ENCODE measurements at regions not wholly inside any gene's neighbourhood (a gene's known extent, or its start where the extent isn't known, plus 50 kb on each side); places are given as distances from the start of the nearest gene placed in this dataset.
"Not testable (repeated sequence)": the region's sequence is repeated elsewhere in the genome, so short reads cannot be mapped to it uniquely, and the experiment has no call there.

DNA sequence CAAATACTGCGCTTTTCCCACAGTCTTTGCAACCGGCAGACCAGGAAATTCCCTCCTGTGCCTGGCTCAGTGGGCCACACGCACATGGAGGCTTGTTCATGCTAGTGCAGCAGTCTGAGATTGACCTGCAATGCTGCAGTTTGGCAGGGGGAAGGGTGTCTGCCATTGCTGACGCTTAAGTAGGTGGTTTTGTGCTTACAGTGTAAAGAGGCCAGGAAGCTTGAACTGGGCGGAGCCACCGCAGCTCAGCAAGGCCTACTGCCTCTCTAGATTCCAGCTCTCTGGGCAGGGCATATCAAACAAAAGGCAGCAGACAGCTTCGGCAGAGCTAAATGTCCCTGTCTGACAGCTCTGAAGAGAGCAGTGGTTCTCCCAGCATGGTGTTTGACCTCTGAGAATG lies 390.5 kb upstream of the TECRL start:
- H3K4me1 ChIP-seq (ENCODE audit: control insufficient read depth in 1 of 2, low read depth in 2 of 2): no peaks in the 10 kb centered on the region
- no peaks in the 10 kb centered on the region for H3K36me3 ChIP-seq
- H3K27me3 ChIP-seq (replicated peaks; ENCODE audit: insufficient read depth): no peaks in the 10 kb centered on the region
- DNase-seq (ENCODE audit: low spot score) (no peak), ATAC-seq (ENCODE audit: insufficient number of reproducible peaks, low FRiP score, low read depth) (no peak)
- H3K9me3 ChIP-seq: peaks cover 3% of the 10 kb centered on the region
- H3K27ac ChIP-seq: no peak overlapping the region
- no peak overlapping the region for H3K4me3 ChIP-seq
- TF ChIP-seq, protein P1, sequence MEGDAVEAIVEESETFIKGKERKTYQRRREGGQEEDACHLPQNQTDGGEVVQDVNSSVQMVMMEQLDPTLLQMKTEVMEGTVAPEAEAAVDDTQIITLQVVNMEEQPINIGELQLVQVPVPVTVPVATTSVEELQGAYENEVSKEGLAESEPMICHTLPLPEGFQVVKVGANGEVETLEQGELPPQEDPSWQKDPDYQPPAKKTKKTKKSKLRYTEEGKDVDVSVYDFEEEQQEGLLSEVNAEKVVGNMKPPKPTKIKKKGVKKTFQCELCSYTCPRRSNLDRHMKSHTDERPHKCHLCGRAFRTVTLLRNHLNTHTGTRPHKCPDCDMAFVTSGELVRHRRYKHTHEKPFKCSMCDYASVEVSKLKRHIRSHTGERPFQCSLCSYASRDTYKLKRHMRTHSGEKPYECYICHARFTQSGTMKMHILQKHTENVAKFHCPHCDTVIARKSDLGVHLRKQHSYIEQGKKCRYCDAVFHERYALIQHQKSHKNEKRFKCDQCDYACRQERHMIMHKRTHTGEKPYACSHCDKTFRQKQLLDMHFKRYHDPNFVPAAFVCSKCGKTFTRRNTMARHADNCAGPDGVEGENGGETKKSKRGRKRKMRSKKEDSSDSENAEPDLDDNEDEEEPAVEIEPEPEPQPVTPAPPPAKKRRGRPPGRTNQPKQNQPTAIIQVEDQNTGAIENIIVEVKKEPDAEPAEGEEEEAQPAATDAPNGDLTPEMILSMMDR (IDR thresholded peaks at IDR 0.05): no peak

GRCh38 chr4:64798828-64799227 lies 389.6 kb upstream of the TECRL start:
- H3K4me1 ChIP-seq (ENCODE audit: control insufficient read depth in 1 of 2, low read depth in 2 of 2); H3K27ac ChIP-seq; H3K4me3 ChIP-seq; H3K9me3 ChIP-seq; DNase-seq (ENCODE audit: low spot score); H3K36me3 ChIP-seq; ATAC-seq (ENCODE audit: insufficient number of reproducible peaks, low FRiP score, low read depth); H3K27me3 ChIP-seq (replicated peaks; ENCODE audit: insufficient read depth): not testable (repeated sequence)

DNA sequence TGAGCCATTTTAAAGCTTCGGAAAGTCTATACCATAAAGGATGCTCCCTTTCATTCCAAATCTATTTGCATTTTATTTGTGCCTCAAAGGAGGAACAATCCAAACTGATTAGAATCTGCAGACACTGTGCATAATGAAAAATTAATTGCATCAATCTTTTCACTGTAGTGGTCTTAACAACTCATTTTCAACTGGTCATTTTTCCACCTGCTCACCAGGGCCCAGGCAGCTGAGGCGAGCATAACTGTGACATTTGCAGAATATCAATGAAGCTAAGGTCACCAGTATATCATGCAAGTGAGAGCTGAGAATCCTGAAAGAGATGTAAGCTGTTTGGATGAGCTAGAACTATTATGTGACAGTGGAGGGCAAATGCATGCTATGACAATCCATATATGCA lies 387.3 kb upstream of the TECRL start:
- Histone ChIP-seq H3K4me1 (ENCODE audit: control insufficient read depth in 1 of 2, low read depth in 2 of 2) (no peaks in the 10 kb centered on the region), H3K27me3 (replicated peaks; ENCODE audit: insufficient read depth) (no peaks in the 10 kb centered on the region), H3K9me3 (no peaks in the 10 kb centered on the region), H3K4me3 (no peak overlapping the region), H3K36me3 (no peaks in the 10 kb centered on the region), H3K27ac (no peak overlapping the region)
- TF ChIP-seq, protein P1 (IDR thresholded peaks at IDR 0.05): no peak
- no peak for ATAC-seq (ENCODE audit: insufficient number of reproducible peaks, low FRiP score, low read depth)
- DNase-seq (ENCODE audit: low spot score): no peak

- no peak for ATAC-seq (ENCODE audit: insufficient number of reproducible peaks, low FRiP score, low read depth)
These were observed 374.9 kb upstream of the TECRL start for GRCh38 chr4:64784125-64784524.

GRCh38 chr4:64781737-64782326 lies 372.6 kb upstream of the TECRL start:
- Histone ChIP-seq H3K27ac (no peak overlapping the region), H3K36me3 (no peaks in the 10 kb centered on the region), H3K9me3 (no peaks in the 10 kb centered on the region), H3K4me1 (ENCODE audit: control insufficient read depth in 1 of 2, low read depth in 2 of 2) (peaks cover 8 to 28% of the 10 kb centered on the region in 2 donors), H3K27me3 (replicated peaks; ENCODE audit: insufficient read depth) (no peaks in the 10 kb centered on the region), H3K4me3 (no peak overlapping the region)
- ATAC-seq (ENCODE audit: insufficient number of reproducible peaks, low FRiP score, low read depth) (no peak), DNase-seq (ENCODE audit: low spot score) (no peak)
- TF ChIP-seq, protein P1 (IDR thresholded peaks at IDR 0.05): peak; percentile 73

More at GRCh38 chr4:64784125-64784524, 374.9 kb upstream of the TECRL start:
- TF ChIP-seq, protein P1 (IDR thresholded peaks at IDR 0.05): no peak
- H3K4me1 ChIP-seq (ENCODE audit: control insufficient read depth in 1 of 2, low read depth in 2 of 2): peaks cover 8 to 28% of the 10 kb centered on the region in 2 donors
- H3K27me3 ChIP-seq (replicated peaks; ENCODE audit: insufficient read depth): no peaks in the 10 kb centered on the region
- H3K27ac ChIP-seq: peak overlapping the region in 1 of 2 donors; percentile 54
- H3K36me3 ChIP-seq: no peaks in the 10 kb centered on the region
- no peak for DNase-seq (ENCODE audit: low spot score)
- H3K9me3 ChIP-seq: no peaks in the 10 kb centered on the region
- H3K4me3 ChIP-seq: no peak overlapping the region

GRCh38 chr4:64780664-64781063 lies 371.4 kb upstream of the TECRL start:
- no peak overlapping the region for H3K27ac ChIP-seq
- ATAC-seq (ENCODE audit: insufficient number of reproducible peaks, low FRiP score, low read depth): no peak
- H3K27me3 ChIP-seq (replicated peaks; ENCODE audit: insufficient read depth): no peaks in the 10 kb centered on the region
- H3K9me3 ChIP-seq: no peaks in the 10 kb centered on the region
- peaks cover 8 to 28% of the 10 kb centered on the region in 2 donors for H3K4me1 ChIP-seq (ENCODE audit: control insufficient read depth in 1 of 2, low read depth in 2 of 2)
- TF ChIP-seq, protein P1 (IDR thresholded peaks at IDR 0.05): no peak
- no peak for DNase-seq (ENCODE audit: low spot score)
- no peaks in the 10 kb centered on the region for H3K36me3 ChIP-seq
- H3K4me3 ChIP-seq: no peak overlapping the region

All from thoracic aorta (tissue), 2 donors.